ENCODE measurements at regions not wholly inside any gene's neighbourhood (a gene's known extent, or its start where the extent isn't known, plus 50 kb on each side); places are given as distances from the start of the nearest gene placed in this dataset.

GRCh38 chr2:201018636-201019035 lies 52.8 kb downstream of the HYCC2 start:
- ATAC-seq (replicated peaks in 6 of 8) = peak in 1 of 8 experiments; percentile 13
- Histone ChIP-seq H3K4me1 (replicated peaks in 1 of 2) (no peaks in the 10 kb centered on the region), H3K27ac (no peak overlapping the region), H3K4me3 (no peak overlapping the region)
- 67 to 100% (median 100%) methylated on average over 1 of the region's 1 CpG; no CpG with 5 or more reads in 5 of the 10 experiments for WGBS, 10 experiments
- in situ Hi-C loops (cut with MboI; ENCODE audit: low pct_unique_long_range_greater_than_20kb in 2 of 9, low sequenced_read_pairs in 9 of 9, unreplicated experiment in 9 of 9) = no loop called here

- 80 to 98% (median 88%) methylated on average over 1 to 5 of the region's 5 CpGs for WGBS, 10 experiments
- ATAC-seq (replicated peaks in 6 of 8) = no peak
- Histone ChIP-seq H3K27ac (no peak overlapping the region), H3K4me3 (no peak overlapping the region), H3K4me1 (replicated peaks in 1 of 2) (no peaks in the 10 kb centered on the region)
- in situ Hi-C loops (cut with MboI; ENCODE audit: low pct_unique_long_range_greater_than_20kb in 2 of 9, low sequenced_read_pairs in 9 of 9, unreplicated experiment in 9 of 9) = no loop called here
Measured at GRCh38 chr2:201016859-201017258, 53.4 kb upstream of the ORC2 start.

Data from motor neuron (in vitro differentiated cells).